ENCODE measurements at regions not wholly inside any gene's neighbourhood (a gene's known extent, or its start where the extent isn't known, plus 50 kb on each side); places are given as distances from the start of the nearest gene placed in this dataset.

DNA sequence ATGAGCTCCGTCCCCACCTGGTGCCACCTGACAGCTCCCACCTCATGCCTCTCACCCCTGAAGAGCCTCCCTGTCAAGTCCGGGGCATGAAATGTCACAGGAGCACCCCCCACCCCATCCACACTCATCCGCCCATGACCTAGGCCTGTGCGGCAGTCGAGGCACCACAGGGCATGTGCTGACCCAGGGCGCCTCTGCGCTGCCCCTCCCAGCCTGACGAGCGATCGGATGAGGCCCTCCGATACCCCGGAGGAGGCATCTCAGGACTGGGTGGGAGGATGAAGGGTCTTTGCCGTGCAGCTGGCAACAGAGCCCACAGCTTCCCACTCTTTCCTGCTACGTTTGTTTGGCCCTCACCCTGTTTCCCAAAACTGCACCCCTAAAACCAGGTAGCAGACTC is 184.4 kb upstream of the TCERG1L start:
- Histone ChIP-seq H3K27me3 (ENCODE audit: control insufficient read depth in 5 of 5, insufficient read depth in 4 of 5, low read length in 5 of 5) (peaks cover 0 to 6% (median 2%) of the 10 kb centered on the region in 5 donors), H3K36me3 (ENCODE audit: control insufficient read depth in 5 of 5, insufficient read depth in 5 of 5, low read length in 5 of 5) (no peaks in the 10 kb centered on the region), H3K4me3 (ENCODE audit: low read depth in 1 of 5, low read length in 5 of 5) (no peak overlapping the region), H3K9me3 (ENCODE audit: control insufficient read depth in 5 of 5, low read length in 5 of 5) (peaks cover 0 to 3% (median 0%) of the 10 kb centered on the region in 5 donors), H3K9ac (ENCODE audit: low read length in 5 of 5) (no peak overlapping the region), H3K27ac (ENCODE audit: low read depth, low read length) (no peak overlapping the region), H3K4me1 (ENCODE audit: control insufficient read depth in 5 of 5, insufficient read depth in 5 of 5, low read length in 5 of 5) (no peaks in the 10 kb centered on the region)

DNA sequence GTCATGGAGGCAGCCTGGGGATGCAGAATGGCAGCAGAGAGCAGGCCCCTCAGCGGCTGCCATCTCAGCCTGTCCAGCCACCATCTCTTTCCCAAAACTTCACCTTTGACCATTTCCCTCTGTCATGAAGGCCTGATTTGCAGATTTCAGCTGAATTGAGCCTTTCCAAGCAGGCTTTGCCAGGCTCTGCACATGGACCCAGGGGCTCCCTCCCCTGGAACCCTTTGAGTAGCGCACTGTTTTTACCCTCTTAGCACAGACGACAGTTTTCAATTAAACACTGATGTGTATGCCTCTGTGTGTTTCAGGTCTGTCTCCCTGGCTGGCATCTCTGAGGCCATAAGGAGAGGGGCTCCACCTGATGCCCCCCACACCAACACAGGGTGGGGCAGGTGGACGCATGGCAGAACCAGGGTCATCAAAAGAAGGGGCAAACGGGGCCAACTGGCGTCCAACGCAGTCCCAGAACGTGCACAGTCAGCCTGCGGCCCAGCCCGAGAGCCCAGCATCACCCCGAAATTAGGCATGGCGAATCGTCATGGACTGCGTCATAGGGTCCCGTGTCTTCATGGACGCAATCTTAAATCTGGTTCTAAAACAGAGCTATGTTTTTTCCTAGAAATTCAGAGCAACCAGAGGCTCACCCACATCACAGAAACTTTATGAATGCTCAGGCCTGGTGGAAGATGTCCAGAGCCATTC is 185.0 kb upstream of the TCERG1L start:
- Histone ChIP-seq H3K9ac (ENCODE audit: low read length in 5 of 5) (no peak overlapping the region), H3K9me3 (ENCODE audit: control insufficient read depth in 5 of 5, low read length in 5 of 5) (peaks cover 0 to 8% (median 2%) of the 10 kb centered on the region in 5 donors)

DNA sequence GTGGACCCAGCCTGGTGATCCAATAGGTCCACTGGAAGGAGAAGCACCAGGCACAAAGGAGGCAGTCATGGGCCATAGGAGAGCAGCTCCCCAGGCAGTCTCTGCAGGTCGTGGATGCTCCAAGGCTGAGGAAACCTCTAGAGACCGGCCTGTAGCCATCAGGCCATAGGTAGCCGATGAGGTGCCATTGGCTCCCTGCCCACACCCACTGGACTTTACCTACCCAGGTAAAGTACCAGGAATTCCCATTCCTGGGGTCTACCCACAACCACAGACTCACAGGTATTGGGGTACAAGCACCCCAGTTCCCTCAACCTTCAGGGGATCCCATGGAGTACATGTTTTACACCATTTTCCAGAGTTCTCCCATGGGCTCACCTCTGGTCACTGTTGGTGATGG is 188.0 kb upstream of the TCERG1L start:
- no peaks in the 10 kb centered on the region for H3K36me3 ChIP-seq (ENCODE audit: control insufficient read depth in 5 of 5, insufficient read depth in 5 of 5, low read length in 5 of 5)
- H3K27ac ChIP-seq (ENCODE audit: low read depth, low read length), result no peak overlapping the region
- H3K4me1 ChIP-seq (ENCODE audit: control insufficient read depth in 5 of 5, insufficient read depth in 5 of 5, low read length in 5 of 5), result no peaks in the 10 kb centered on the region
- peaks cover 0 to 6% (median 2%) of the 10 kb centered on the region in 5 donors for H3K27me3 ChIP-seq (ENCODE audit: control insufficient read depth in 5 of 5, insufficient read depth in 4 of 5, low read length in 5 of 5)
- no peak overlapping the region for H3K9ac ChIP-seq (ENCODE audit: low read length in 5 of 5)
- H3K4me3 ChIP-seq (ENCODE audit: low read depth in 1 of 5, low read length in 5 of 5), result no peak overlapping the region
- H3K9me3 ChIP-seq (ENCODE audit: control insufficient read depth in 5 of 5, low read length in 5 of 5), result peaks cover 12 to 30% (median 29%) of the 10 kb centered on the region in 5 donors

More for the DNA sequence above, 185.0 kb upstream of the TCERG1L start:
- Histone ChIP-seq H3K27me3 (ENCODE audit: control insufficient read depth in 5 of 5, insufficient read depth in 4 of 5, low read length in 5 of 5) (peaks cover 0 to 6% (median 2%) of the 10 kb centered on the region in 5 donors), H3K4me3 (ENCODE audit: low read depth in 1 of 5, low read length in 5 of 5) (no peak overlapping the region), H3K27ac (ENCODE audit: low read depth, low read length) (no peak overlapping the region), H3K4me1 (ENCODE audit: control insufficient read depth in 5 of 5, insufficient read depth in 5 of 5, low read length in 5 of 5) (no peaks in the 10 kb centered on the region), H3K36me3 (ENCODE audit: control insufficient read depth in 5 of 5, insufficient read depth in 5 of 5, low read length in 5 of 5) (no peaks in the 10 kb centered on the region)

DNA sequence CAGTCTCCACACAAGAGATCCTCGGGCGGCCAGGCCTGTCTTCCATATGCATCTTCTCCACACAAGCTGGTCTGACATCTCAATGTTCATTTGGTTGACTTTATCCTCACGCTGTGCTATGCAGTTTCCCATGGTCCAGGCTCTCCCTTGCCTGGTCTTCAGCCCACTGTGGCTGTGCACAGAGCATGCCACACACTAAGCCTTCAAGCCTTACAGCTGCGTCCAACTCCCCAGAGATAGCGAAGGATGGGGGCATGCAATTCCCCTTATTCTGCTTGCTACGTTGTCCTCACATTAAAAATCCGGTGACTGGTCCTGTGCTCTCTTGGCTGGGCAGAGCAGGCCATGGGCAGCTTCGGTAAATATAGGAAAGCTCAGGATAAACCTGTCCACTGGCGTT is 188.7 kb upstream of the TCERG1L start:
- no peak overlapping the region for H3K27ac ChIP-seq (ENCODE audit: low read depth, low read length)

DNA sequence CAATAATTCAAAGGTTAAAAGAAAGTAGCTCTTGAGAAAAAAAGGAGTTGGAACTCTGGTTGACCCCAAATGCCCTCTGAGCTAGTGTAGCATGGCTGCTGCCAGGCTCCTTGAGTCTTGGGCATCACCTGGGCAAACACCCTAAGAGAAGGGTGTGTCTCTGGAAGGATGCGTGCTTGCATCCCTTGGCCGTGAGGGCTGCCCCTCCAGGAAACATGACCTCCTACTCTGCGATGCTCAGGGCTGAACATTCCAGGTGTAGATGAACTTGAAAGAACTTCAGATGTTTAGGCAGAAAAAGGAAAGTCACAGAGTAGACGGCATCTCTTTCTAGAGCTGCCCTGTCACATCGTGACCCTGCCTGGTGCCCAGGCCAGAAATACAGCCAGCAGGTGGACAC is 189.4 kb upstream of the TCERG1L start:
- Histone ChIP-seq H3K4me3 (ENCODE audit: low read depth in 1 of 5, low read length in 5 of 5) (no peak overlapping the region), H3K27me3 (ENCODE audit: control insufficient read depth in 5 of 5, insufficient read depth in 4 of 5, low read length in 5 of 5) (peaks cover 0 to 6% (median 2%) of the 10 kb centered on the region in 5 donors), H3K9ac (ENCODE audit: low read length in 5 of 5) (no peak overlapping the region), H3K9me3 (ENCODE audit: control insufficient read depth in 5 of 5, low read length in 5 of 5) (peaks cover 12 to 33% (median 31%) of the 10 kb centered on the region in 5 donors), H3K4me1 (ENCODE audit: control insufficient read depth in 5 of 5, insufficient read depth in 5 of 5, low read length in 5 of 5) (no peaks in the 10 kb centered on the region), H3K36me3 (ENCODE audit: control insufficient read depth in 5 of 5, insufficient read depth in 5 of 5, low read length in 5 of 5) (no peaks in the 10 kb centered on the region), H3K27ac (ENCODE audit: low read depth, low read length) (no peak overlapping the region)

More for the DNA sequence above, 188.7 kb upstream of the TCERG1L start:
- no peak overlapping the region for H3K4me3 ChIP-seq (ENCODE audit: low read depth in 1 of 5, low read length in 5 of 5)
- H3K9me3 ChIP-seq (ENCODE audit: control insufficient read depth in 5 of 5, low read length in 5 of 5), result peaks cover 12 to 33% (median 31%) of the 10 kb centered on the region in 5 donors
- H3K4me1 ChIP-seq (ENCODE audit: control insufficient read depth in 5 of 5, insufficient read depth in 5 of 5, low read length in 5 of 5), result no peaks in the 10 kb centered on the region
- H3K9ac ChIP-seq (ENCODE audit: low read length in 5 of 5), result no peak overlapping the region
- no peaks in the 10 kb centered on the region for H3K36me3 ChIP-seq (ENCODE audit: control insufficient read depth in 5 of 5, insufficient read depth in 5 of 5, low read length in 5 of 5)
- H3K27me3 ChIP-seq (ENCODE audit: control insufficient read depth in 5 of 5, insufficient read depth in 4 of 5, low read length in 5 of 5), result peaks cover 0 to 6% (median 2%) of the 10 kb centered on the region in 5 donors

DNA sequence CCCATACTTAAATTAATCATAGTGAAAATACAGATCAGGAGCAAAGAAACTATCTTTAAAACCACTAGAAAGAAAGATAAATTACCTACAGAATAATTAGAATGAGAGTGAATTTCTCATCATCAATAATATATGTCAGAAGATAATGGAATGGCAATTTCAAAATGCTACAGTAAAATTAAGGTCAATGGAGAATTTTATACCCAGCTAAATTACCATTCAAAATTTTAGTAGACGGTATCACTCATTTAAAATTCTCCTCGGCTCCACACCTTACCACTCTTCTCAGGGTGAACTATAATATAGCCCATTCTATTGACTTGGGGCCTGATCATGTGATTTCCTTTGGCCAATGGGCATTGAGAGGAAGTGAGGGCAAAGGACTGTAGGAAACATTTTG is 192.5 kb upstream of the TCERG1L start:
- H3K9ac ChIP-seq (ENCODE audit: low read length in 5 of 5), result no peak overlapping the region
- H3K27ac ChIP-seq (ENCODE audit: low read depth, low read length), result no peak overlapping the region
- H3K36me3 ChIP-seq (ENCODE audit: control insufficient read depth in 5 of 5, insufficient read depth in 5 of 5, low read length in 5 of 5), result no peaks in the 10 kb centered on the region
- peaks cover 12 to 33% (median 31%) of the 10 kb centered on the region in 5 donors for H3K9me3 ChIP-seq (ENCODE audit: control insufficient read depth in 5 of 5, low read length in 5 of 5)
- no peaks in the 10 kb centered on the region for H3K4me1 ChIP-seq (ENCODE audit: control insufficient read depth in 5 of 5, insufficient read depth in 5 of 5, low read length in 5 of 5)
- peaks cover 0 to 3% (median 0%) of the 10 kb centered on the region in 5 donors for H3K27me3 ChIP-seq (ENCODE audit: control insufficient read depth in 5 of 5, insufficient read depth in 4 of 5, low read length in 5 of 5)
- H3K4me3 ChIP-seq (ENCODE audit: low read depth in 1 of 5, low read length in 5 of 5), result peak overlapping the region in 1 of 5 donors; percentile 19

DNA sequence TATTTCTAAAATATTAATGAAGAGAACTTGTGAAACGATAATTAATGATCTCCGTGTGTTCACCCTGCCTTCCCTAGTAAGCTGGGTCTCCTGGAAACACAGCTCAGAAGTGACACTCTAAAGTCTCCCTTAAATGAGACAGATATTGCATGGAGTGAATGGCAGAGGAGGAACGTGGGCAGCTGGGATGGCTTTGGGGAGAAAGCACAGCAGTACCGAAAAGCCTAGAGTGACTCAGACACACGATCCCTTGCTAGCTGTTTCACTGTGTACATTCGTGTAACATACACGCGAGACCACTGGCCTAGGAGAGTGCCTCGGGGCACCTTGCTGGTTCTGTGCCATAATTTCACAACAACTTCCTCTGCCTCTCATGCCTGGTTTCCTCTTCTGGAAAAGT is 199.9 kb upstream of the TCERG1L start:
- no peak overlapping the region for H3K9ac ChIP-seq (ENCODE audit: low read length in 5 of 5)
- H3K4me3 ChIP-seq (ENCODE audit: low read depth in 1 of 5, low read length in 5 of 5), result no peak overlapping the region
- H3K9me3 ChIP-seq (ENCODE audit: control insufficient read depth in 5 of 5, low read length in 5 of 5), result peaks cover 0 to 11% (median 7%) of the 10 kb centered on the region in 5 donors
- H3K27me3 ChIP-seq (ENCODE audit: control insufficient read depth in 5 of 5, insufficient read depth in 4 of 5, low read length in 5 of 5), result peaks cover 0 to 6% (median 3%) of the 10 kb centered on the region in 5 donors
- H3K27ac ChIP-seq (ENCODE audit: low read depth, low read length), result no peak overlapping the region
- H3K4me1 ChIP-seq (ENCODE audit: control insufficient read depth in 5 of 5, insufficient read depth in 5 of 5, low read length in 5 of 5), result no peaks in the 10 kb centered on the region
- no peaks in the 10 kb centered on the region for H3K36me3 ChIP-seq (ENCODE audit: control insufficient read depth in 5 of 5, insufficient read depth in 5 of 5, low read length in 5 of 5)

DNA sequence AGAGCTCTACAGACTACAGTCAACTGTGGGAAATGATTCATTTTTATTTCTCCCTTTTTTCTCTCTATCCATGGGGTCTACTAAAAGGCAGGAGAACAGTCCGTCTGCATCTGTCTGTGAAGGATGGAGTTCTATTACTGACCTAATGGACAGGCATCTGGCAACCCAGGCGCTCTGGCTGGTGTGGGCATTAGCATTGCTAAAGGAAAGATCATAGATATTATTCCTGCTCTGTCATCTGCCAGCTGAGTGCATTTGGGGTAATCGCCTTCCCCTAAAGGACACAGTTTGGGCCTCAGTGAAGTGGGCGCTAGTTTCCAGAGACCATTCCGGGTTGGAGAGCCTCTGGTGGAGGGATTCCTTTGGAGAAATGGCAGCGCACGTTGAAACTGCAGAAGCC is 201.3 kb upstream of the TCERG1L start:
- no peaks in the 10 kb centered on the region for H3K4me1 ChIP-seq (ENCODE audit: control insufficient read depth in 5 of 5, insufficient read depth in 5 of 5, low read length in 5 of 5)
- H3K36me3 ChIP-seq (ENCODE audit: control insufficient read depth in 5 of 5, insufficient read depth in 5 of 5, low read length in 5 of 5), result no peaks in the 10 kb centered on the region
- peaks cover 0 to 10% (median 9%) of the 10 kb centered on the region in 5 donors for H3K27me3 ChIP-seq (ENCODE audit: control insufficient read depth in 5 of 5, insufficient read depth in 4 of 5, low read length in 5 of 5)
- H3K27ac ChIP-seq (ENCODE audit: low read depth, low read length), result no peak overlapping the region
- no peak overlapping the region for H3K4me3 ChIP-seq (ENCODE audit: low read depth in 1 of 5, low read length in 5 of 5)
- no peak overlapping the region for H3K9ac ChIP-seq (ENCODE audit: low read length in 5 of 5)
- H3K9me3 ChIP-seq (ENCODE audit: control insufficient read depth in 5 of 5, low read length in 5 of 5), result peaks cover 0 to 11% (median 7%) of the 10 kb centered on the region in 5 donors

DNA sequence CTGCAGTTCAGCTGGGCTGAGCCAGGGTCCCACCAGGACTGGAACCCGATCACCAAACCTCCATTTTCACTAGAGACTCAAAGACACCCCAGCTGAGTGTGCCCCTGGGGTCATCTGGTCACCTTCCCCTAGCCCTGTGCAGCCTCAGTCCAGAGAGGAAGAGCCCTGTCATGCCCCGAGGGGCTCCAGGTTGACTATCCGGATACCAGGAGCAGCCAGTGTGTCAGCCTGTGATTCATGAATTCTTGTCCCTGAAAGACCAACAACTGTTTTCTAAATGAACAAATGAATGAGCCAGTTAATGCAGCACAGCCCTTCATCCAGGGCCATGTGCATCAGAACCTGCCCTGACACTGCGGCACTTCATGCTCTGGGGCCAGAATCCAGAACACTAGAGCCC is 201.9 kb upstream of the TCERG1L start:
- H3K27me3 ChIP-seq (ENCODE audit: control insufficient read depth in 5 of 5, insufficient read depth in 4 of 5, low read length in 5 of 5), result peaks cover 0 to 11% (median 10%) of the 10 kb centered on the region in 5 donors
- H3K27ac ChIP-seq (ENCODE audit: low read depth, low read length), result no peak overlapping the region
- H3K4me3 ChIP-seq (ENCODE audit: low read depth in 1 of 5, low read length in 5 of 5), result no peak overlapping the region
- H3K9ac ChIP-seq (ENCODE audit: low read length in 5 of 5), result no peak overlapping the region
- no peaks in the 10 kb centered on the region for H3K4me1 ChIP-seq (ENCODE audit: control insufficient read depth in 5 of 5, insufficient read depth in 5 of 5, low read length in 5 of 5)
- H3K36me3 ChIP-seq (ENCODE audit: control insufficient read depth in 5 of 5, insufficient read depth in 5 of 5, low read length in 5 of 5), result no peaks in the 10 kb centered on the region
- H3K9me3 ChIP-seq (ENCODE audit: control insufficient read depth in 5 of 5, low read length in 5 of 5), result peaks cover 0 to 11% (median 7%) of the 10 kb centered on the region in 5 donors

DNA sequence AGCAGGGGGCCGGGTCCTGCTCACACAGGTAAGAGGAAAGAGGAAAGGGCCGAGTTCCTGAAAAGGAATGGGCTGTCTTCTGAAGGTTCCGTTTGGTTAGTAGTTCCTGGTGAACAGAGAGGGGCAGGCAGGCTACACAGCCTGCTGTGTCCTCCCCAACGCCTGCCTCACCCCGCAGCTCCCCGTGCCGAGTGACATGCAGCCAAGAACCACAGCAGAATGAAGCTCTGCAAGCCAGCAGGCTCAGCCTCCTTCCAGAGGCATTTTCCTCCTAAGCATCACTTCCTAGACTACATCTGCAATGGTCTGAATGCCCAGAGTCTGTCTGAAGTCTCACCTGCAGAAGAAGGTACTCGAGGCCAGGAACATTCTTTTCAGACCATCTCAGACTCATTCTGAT is 202.4 kb upstream of the TCERG1L start:
- no peak overlapping the region for H3K9ac ChIP-seq (ENCODE audit: low read length in 5 of 5)
- H3K27ac ChIP-seq (ENCODE audit: low read depth, low read length), result no peak overlapping the region
- no peaks in the 10 kb centered on the region for H3K4me1 ChIP-seq (ENCODE audit: control insufficient read depth in 5 of 5, insufficient read depth in 5 of 5, low read length in 5 of 5)
- peaks cover 0 to 11% (median 7%) of the 10 kb centered on the region in 5 donors for H3K9me3 ChIP-seq (ENCODE audit: control insufficient read depth in 5 of 5, low read length in 5 of 5)
- H3K27me3 ChIP-seq (ENCODE audit: control insufficient read depth in 5 of 5, insufficient read depth in 4 of 5, low read length in 5 of 5), result peaks cover 0 to 12% (median 10%) of the 10 kb centered on the region in 5 donors
- H3K4me3 ChIP-seq (ENCODE audit: low read depth in 1 of 5, low read length in 5 of 5), result no peak overlapping the region
- H3K36me3 ChIP-seq (ENCODE audit: control insufficient read depth in 5 of 5, insufficient read depth in 5 of 5, low read length in 5 of 5), result no peaks in the 10 kb centered on the region
